WTC11 (cell line): ENCODE measurements at regions not wholly inside any gene's neighbourhood (a gene's known extent, or its start where the extent isn't known, plus 50 kb on each side); places are given as distances from the start of the nearest gene placed in this dataset.

Experiments used
- ATAC-seq: fragments of 200-7000 bp; cut with Tn5 transposase; 2 replicates; pipeline ENCODE4 v1.10.0; 2021; ENCODE audit warnings: mild to moderate bottlenecking, moderate library complexity
- CTCF ChIA-PET: fragments of 300-600 bp; sonication (Branson Sonifier 250); formaldehyde crosslinking; loops from one replicate; lab custom pipeline; 2021; ENCODE audit warnings: antibody characterized with exemption; lab: Charles Lee
- POLR2A ChIA-PET: fragments of 350-600 bp; sonication (Branson Sonifier 250); formaldehyde crosslinking; loops from one replicate; lab custom pipeline; 2021; ENCODE audit warnings: antibody characterized with exemption; lab: Charles Lee
- DNase-seq: peaks from one replicate; pipeline ENCODE4 v3.0.0; 2021; ENCODE audit warnings: low spot score
- H3K27ac Mint-ChIP-seq: 2 replicates; pipeline ENCODE4 v1.8.0; 2021; ENCODE audit warnings: mixed read lengths
- H3K27me3 Mint-ChIP-seq: 2 replicates; pipeline ENCODE4 v1.8.0; 2021; ENCODE audit warnings: low read depth, mild to moderate bottlenecking, moderate library complexity, mixed read lengths
- H3K36me3 Mint-ChIP-seq: 2 replicates; pipeline ENCODE4 v1.8.0; 2021; ENCODE audit warnings: mixed read lengths
- H3K4me1 Mint-ChIP-seq: 2 replicates; pipeline ENCODE4 v1.8.0; 2022; ENCODE audit warnings: mixed read lengths
- H3K4me3 Mint-ChIP-seq: 2 replicates; pipeline ENCODE4 v1.8.0; 2021; ENCODE audit warnings: mild to moderate bottlenecking, moderate library complexity, mixed read lengths
- H3K9me3 Mint-ChIP-seq: 2 replicates; pipeline ENCODE4 v1.8.0; 2021; ENCODE audit warnings: mixed read lengths
- ATF6 ChIP-seq: sonication (generic); formaldehyde crosslinking; IDR thresholded peaks from 2 replicates; pipeline ENCODE4 v1.8.1; 2023; ENCODE audit warnings: mild to moderate bottlenecking, missing genetic modification reagents
- CBFB ChIP-seq: sonication (generic); formaldehyde crosslinking; IDR thresholded peaks from 2 replicates; pipeline ENCODE4 v1.8.1; 2022; ENCODE audit warnings: mild to moderate bottlenecking, low read depth, missing genetic modification reagents
- E2F5 ChIP-seq: sonication (generic); formaldehyde crosslinking; IDR thresholded peaks from 2 replicates; pipeline ENCODE4 v1.8.1; 2022; ENCODE audit warnings: mild to moderate bottlenecking, moderate library complexity, missing genetic modification reagents
- IRF1 ChIP-seq: sonication (generic); formaldehyde crosslinking; IDR thresholded peaks from 2 replicates; pipeline ENCODE4 v1.8.0; 2023; ENCODE audit warnings: missing genetic modification reagents
- JUN ChIP-seq: sonication (generic); formaldehyde crosslinking; IDR thresholded peaks from 2 replicates; pipeline ENCODE4 v1.8.0; 2023; ENCODE audit warnings: mild to moderate bottlenecking, missing genetic modification reagents
- MYBL2 ChIP-seq: sonication (generic); formaldehyde crosslinking; IDR thresholded peaks from 2 replicates; pipeline ENCODE4 v1.8.1; 2023; ENCODE audit warnings: mild to moderate bottlenecking, moderate library complexity, missing genetic modification reagents
- NFE2L1 ChIP-seq: sonication (generic); formaldehyde crosslinking; IDR thresholded peaks from 2 replicates; pipeline ENCODE4 v1.8.1; 2023; ENCODE audit warnings: missing genetic modification reagents
- NR1H2 ChIP-seq: sonication (generic); formaldehyde crosslinking; IDR thresholded peaks from 2 replicates; pipeline ENCODE4 v1.9.0; 2021; ENCODE audit warnings: mild to moderate bottlenecking, moderate library complexity, missing genetic modification reagents
- PRDM15 ChIP-seq: sonication (generic); formaldehyde crosslinking; IDR thresholded peaks from 2 replicates; pipeline ENCODE4 v1.8.0; 2022; ENCODE audit warnings: missing genetic modification reagents
- STAT6 ChIP-seq: sonication (generic); formaldehyde crosslinking; conservative IDR thresholded peaks from 2 replicates; pipeline ENCODE4 v1.8.1; 2023; ENCODE audit warnings: mild to moderate bottlenecking, low read depth, missing genetic modification reagents, moderate library complexity
- ZNF317 ChIP-seq: sonication (generic); formaldehyde crosslinking; IDR thresholded peaks from 2 replicates; pipeline ENCODE4 v1.8.1; 2023; ENCODE audit warnings: low read depth, mild to moderate bottlenecking, moderate library complexity, missing genetic modification reagents, borderline replicate concordance

GRCh38 chr2:66717973-66718372, 283.0 kb downstream of the MEIS1 start (continued):
- no peak for TF ChIP-seq IRF1
- TF ChIP-seq, all 79 proteins: peak for 0

- ATAC-seq (no peak), DNase-seq (no peak)
- H3K27ac Mint-ChIP-seq = no peak overlapping the region
- peaks cover 2% of the 10 kb centered on the region; the same call in 1 of the 2 replicates for H3K27me3 Mint-ChIP-seq
- no peak overlapping the region for H3K4me3 Mint-ChIP-seq
- no peak for TF ChIP-seq ZNF317 (CRISPR knock-in tag)
- no peak for TF ChIP-seq STAT6 (CRISPR knock-in tag)
- TF ChIP-seq NR1H2 (CRISPR knock-in tag) = no peak
- TF ChIP-seq JUN = no peak
- ChIA-PET POLR2A (no interaction called here), CTCF (no interaction called here)
- H3K4me1 Mint-ChIP-seq = peaks cover 17% of the 10 kb centered on the region
- H3K36me3 Mint-ChIP-seq = no peaks in the 10 kb centered on the region
- no peaks in the 10 kb centered on the region; the same call in 1 of the 2 replicates for H3K9me3 Mint-ChIP-seq
These were observed 286.9 kb downstream of the MEIS1 start for GRCh38 chr2:66721776-66722175.

- no peak for TF ChIP-seq MYBL2 (CRISPR knock-in tag)
- TF ChIP-seq NFE2L1 (CRISPR knock-in tag) = no peak
- no peak for TF ChIP-seq PRDM15
- no peak for TF ChIP-seq E2F5 (CRISPR knock-in tag)
- no peak for TF ChIP-seq ATF6 (CRISPR knock-in tag)
- TF ChIP-seq CBFB (CRISPR knock-in tag) = no peak
- TF ChIP-seq JUN = no peak
- TF ChIP-seq, all 79 proteins: peak for 0
- Mint-ChIP-seq H3K4me3 (no peak overlapping the region), H3K27ac (no peak overlapping the region), H3K4me1 (peaks cover 16% of the 10 kb centered on the region), H3K36me3 (no peaks in the 10 kb centered on the region), H3K27me3 (no peaks in the 10 kb centered on the region), H3K9me3 (no peaks in the 10 kb centered on the region; the same call in 1 of the 2 replicates)
- CTCF ChIA-PET = no interaction called here
- POLR2A ChIA-PET = no interaction called here
- DNase-seq (no peak), ATAC-seq (no peak)
These were observed 289.3 kb downstream of the MEIS1 start for GRCh38 chr2:66724241-66724640.
